ENCODE measurements at regions not wholly inside any gene's neighbourhood (a gene's known extent, or its start where the extent isn't known, plus 50 kb on each side); places are given as distances from the start of the nearest gene placed in this dataset.

DNA sequence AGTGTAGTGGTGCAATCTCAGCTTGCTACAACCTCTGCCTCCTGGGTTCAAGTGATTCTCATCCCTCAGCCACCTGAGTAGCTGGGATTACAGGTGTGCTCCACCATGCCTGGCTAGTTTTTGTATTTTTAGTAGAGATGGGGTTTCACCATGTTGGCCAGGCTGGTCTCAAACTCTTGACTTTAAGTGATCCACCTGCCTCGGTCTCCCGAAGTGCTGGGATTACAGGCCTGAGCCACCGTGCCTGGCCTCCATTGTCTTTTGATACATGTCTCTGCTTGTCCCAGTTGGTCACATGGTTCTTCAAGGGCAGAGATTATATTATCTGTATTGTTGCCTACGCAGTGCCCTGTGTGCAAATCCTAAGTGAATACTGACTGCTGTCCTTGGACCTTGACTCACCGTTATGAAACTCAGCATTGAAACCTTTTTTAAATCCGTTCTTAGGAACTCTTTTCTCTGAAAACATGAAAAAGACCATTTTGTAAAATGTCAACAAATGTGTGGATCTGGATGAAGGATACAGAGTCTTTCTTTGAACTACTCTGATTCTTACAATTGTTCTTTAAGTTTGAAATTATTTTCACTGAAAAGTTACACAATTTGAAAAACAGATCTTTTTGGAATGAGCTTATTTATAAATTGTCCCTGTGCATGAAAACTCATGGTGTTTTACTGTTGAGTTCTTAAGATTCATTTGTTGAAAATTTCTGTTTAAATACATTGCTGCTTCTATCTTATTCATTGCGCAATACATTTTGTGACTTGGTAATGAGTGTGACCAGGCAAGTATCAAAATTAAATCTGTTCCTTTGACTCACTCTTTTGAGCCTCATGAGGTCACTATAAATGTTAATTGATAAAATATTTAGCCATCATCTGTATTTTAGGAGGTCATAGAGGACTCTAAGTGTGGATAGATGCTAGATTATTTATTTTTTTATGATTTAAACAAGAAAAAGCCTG is 293.5 kb downstream of the UTRN start:
- BruUV-seq (replicated peaks), result TSS peak; percentile 24
- Histone ChIP-seq H3K27me3 (ENCODE audit: control insufficient read depth in 1 of 2, insufficient read depth in 2 of 2, low read length in 2 of 2) (no peaks in the 10 kb centered on the region), H2AFZ (ENCODE audit: low read length) (no peak overlapping the region), H3K9me3 (ENCODE audit: low read length) (no peaks in the 10 kb centered on the region), H3K4me2 (ENCODE audit: low read depth, low read length) (peak overlapping the region; percentile 19; the same call in 1 of the 2 replicates), H3K4me3 (replicated peaks in 1 of 3; ENCODE audit: insufficient read depth in 1 of 3, low read depth in 2 of 3, low read length in 3 of 3) (no peak overlapping the region; a peak in 1 of 6 replicates), H3K27ac (ENCODE audit: extremely low read length, insufficient read depth, low read length) (peak overlapping the region; percentile 80), H3K36me3 (replicated peaks in 1 of 2; ENCODE audit: control insufficient read depth in 1 of 2, insufficient read depth in 2 of 2, low read length in 2 of 2) (peaks cover 21 to 42% of the 10 kb centered on the region in 2 experiments), H3K79me2 (ENCODE audit: insufficient read depth, low read length) (no peaks in the 10 kb centered on the region), H4K20me1 (ENCODE audit: insufficient read depth, low read length) (no peaks in the 10 kb centered on the region), H3K4me1 (ENCODE audit: insufficient read depth, low read length) (peaks cover 42% of the 10 kb centered on the region), H3K9ac (ENCODE audit: insufficient read depth, low read depth, low read length) (peak overlapping the region; percentile 26; the same call in 1 of the 2 replicates)
- peak; percentile 91 for FAIRE-seq
- 44% methylated on average over 7 of the region's 7 CpGs for WGBS (ENCODE audit: low lambda C conversion rate)
- peak; percentile 88 for ATAC-seq
- ChIA-PET CTCF (ENCODE audit: low intra/inter-chr PET ratio, low total read pairs) (no interaction called here), POLR2A (interaction anchor here (1.5 kb wide), 1 partner anchor 76 kb away, joined by 3 read pairs; no protein-coding TSS in a partner anchor)
- DNase-seq (ENCODE audit: low spot score), result peak; percentile 92
- intact Hi-C loops (cut with micrococcal nuclease; ENCODE audit: unreplicated experiment), result loop anchor here (2.0 kb wide), 1 partner anchor 690 kb away; no protein-coding TSS in a partner anchor
- in situ Hi-C loops (cut with HindIII; ENCODE audit: extremely low pct_ligation_motif_present, low pct_unique_long_range_greater_than_20kb), result no loop called here
- TF ChIP-seq FOXA1 (IDR thresholded peaks at IDR 0.05) (no peak), FOXA1 (CRISPR knock-in tag; IDR thresholded peaks at IDR 0.05) (peak; percentile 53), ZNF343 (CRISPR knock-in tag; IDR thresholded peaks at IDR 0.05) (no peak), ZFP37 (CRISPR knock-in tag; IDR thresholded peaks at IDR 0.05; ENCODE audit: borderline replicate concordance) (no peak), ZSCAN30 (CRISPR knock-in tag; IDR thresholded peaks at IDR 0.05) (0 out of 2 replicates have a peak, but pooled peaks have one; percentile 31), BHLHE40 (IDR thresholded peaks at IDR 0.05; ENCODE audit: low read length) (no peak), MYNN (CRISPR knock-in tag; IDR thresholded peaks at IDR 0.05; ENCODE audit: low read depth) (no peak), RCOR2 (CRISPR knock-in tag; IDR thresholded peaks at IDR 0.05) (peak; percentile 94; the same call in 1 of the 2 replicates), KDM3A (CRISPR knock-in tag; IDR thresholded peaks at IDR 0.05; ENCODE audit: low read depth) (no peak), ZNF772 (CRISPR knock-in tag; IDR thresholded peaks at IDR 0.05) (no peak; the same call in 1 of the 2 replicates), RFX3 (CRISPR knock-in tag; IDR thresholded peaks at IDR 0.05) (no peak), ARNT (IDR thresholded peaks at IDR 0.05) (no peak)
- TF ChIP-seq, protein P1, sequence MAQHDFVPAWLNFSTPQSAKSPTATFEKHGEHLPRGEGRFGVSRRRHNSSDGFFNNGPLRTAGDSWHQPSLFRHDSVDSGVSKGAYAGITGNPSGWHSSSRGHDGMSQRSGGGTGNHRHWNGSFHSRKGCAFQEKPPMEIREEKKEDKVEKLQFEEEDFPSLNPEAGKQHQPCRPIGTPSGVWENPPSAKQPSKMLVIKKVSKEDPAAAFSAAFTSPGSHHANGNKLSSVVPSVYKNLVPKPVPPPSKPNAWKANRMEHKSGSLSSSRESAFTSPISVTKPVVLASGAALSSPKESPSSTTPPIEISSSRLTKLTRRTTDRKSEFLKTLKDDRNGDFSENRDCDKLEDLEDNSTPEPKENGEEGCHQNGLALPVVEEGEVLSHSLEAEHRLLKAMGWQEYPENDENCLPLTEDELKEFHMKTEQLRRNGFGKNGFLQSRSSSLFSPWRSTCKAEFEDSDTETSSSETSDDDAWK (CRISPR knock-in tag; IDR thresholded peaks at IDR 0.05), result no peak
- TF ChIP-seq, protein P2, sequence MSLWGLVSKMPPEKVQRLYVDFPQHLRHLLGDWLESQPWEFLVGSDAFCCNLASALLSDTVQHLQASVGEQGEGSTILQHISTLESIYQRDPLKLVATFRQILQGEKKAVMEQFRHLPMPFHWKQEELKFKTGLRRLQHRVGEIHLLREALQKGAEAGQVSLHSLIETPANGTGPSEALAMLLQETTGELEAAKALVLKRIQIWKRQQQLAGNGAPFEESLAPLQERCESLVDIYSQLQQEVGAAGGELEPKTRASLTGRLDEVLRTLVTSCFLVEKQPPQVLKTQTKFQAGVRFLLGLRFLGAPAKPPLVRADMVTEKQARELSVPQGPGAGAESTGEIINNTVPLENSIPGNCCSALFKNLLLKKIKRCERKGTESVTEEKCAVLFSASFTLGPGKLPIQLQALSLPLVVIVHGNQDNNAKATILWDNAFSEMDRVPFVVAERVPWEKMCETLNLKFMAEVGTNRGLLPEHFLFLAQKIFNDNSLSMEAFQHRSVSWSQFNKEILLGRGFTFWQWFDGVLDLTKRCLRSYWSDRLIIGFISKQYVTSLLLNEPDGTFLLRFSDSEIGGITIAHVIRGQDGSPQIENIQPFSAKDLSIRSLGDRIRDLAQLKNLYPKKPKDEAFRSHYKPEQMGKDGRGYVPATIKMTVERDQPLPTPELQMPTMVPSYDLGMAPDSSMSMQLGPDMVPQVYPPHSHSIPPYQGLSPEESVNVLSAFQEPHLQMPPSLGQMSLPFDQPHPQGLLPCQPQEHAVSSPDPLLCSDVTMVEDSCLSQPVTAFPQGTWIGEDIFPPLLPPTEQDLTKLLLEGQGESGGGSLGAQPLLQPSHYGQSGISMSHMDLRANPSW (CRISPR knock-in tag; IDR thresholded peaks at IDR 0.05; ENCODE audit: borderline replicate concordance), result peak; percentile 78; the same call in 1 of the 2 replicates
- TF ChIP-seq, protein P3, sequence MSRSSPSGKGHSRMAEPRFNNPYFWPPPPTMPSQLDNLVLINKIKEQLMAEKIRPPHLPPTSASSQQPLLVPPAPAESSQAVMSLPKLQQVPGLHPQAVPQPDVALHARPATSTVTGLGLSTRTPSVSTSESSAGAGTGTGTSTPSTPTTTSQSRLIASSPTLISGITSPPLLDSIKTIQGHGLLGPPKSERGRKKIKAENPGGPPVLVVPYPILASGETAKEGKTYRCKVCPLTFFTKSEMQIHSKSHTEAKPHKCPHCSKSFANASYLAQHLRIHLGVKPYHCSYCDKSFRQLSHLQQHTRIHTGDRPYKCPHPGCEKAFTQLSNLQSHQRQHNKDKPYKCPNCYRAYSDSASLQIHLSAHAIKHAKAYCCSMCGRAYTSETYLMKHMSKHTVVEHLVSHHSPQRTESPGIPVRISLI (CRISPR knock-in tag; IDR thresholded peaks at IDR 0.05; ENCODE audit: borderline replicate concordance), result peak; percentile 54; the same call in 1 of the 2 replicates

Measured in HepG2 (cell line).